ENCODE measurements at regions not wholly inside any gene's neighbourhood (a gene's known extent, or its start where the extent isn't known, plus 50 kb on each side); places are given as distances from the start of the nearest gene placed in this dataset.

DNA sequence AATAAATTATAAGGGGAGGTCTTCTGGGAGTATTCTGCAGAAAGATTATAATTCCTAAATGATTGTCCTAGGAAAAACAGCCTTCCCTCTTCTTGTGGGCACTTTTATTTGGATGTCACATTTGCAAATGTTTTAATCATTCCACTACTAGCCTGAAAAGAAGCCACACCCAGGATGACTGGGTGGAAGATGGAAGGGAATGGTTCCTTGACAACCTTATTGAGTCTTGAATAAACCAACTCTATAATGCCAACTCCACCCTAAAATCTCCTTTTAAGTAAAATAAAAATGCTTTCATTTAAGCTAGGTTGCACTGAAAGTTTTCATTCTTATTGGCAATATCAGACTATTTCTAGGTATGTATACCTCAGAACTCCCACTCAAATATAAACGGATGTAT lies 494.6 kb downstream of the RFC3 start:
- Histone ChIP-seq H3K4me3 (ENCODE audit: insufficient read depth, low read length) (no peak overlapping the region), H3K27ac (ENCODE audit: low read depth, low read length) (no peak overlapping the region), H3K27me3 (ENCODE audit: insufficient read depth, low read length) (no peaks in the 10 kb centered on the region), H3K36me3 (ENCODE audit: insufficient read depth, low read length) (no peaks in the 10 kb centered on the region), H3K4me2 (ENCODE audit: insufficient read depth, low read length) (no peak overlapping the region), H3K79me2 (ENCODE audit: insufficient read depth, low read length) (no peaks in the 10 kb centered on the region), H3K9me3 (ENCODE audit: low read depth, low read length) (no peaks in the 10 kb centered on the region), H4K20me1 (ENCODE audit: insufficient read depth, low read length) (no peaks in the 10 kb centered on the region), H3K4me1 (ENCODE audit: insufficient read depth, low read length) (no peaks in the 10 kb centered on the region), H2AFZ (ENCODE audit: low read length) (no peak overlapping the region)
- TF ChIP-seq, protein P1, sequence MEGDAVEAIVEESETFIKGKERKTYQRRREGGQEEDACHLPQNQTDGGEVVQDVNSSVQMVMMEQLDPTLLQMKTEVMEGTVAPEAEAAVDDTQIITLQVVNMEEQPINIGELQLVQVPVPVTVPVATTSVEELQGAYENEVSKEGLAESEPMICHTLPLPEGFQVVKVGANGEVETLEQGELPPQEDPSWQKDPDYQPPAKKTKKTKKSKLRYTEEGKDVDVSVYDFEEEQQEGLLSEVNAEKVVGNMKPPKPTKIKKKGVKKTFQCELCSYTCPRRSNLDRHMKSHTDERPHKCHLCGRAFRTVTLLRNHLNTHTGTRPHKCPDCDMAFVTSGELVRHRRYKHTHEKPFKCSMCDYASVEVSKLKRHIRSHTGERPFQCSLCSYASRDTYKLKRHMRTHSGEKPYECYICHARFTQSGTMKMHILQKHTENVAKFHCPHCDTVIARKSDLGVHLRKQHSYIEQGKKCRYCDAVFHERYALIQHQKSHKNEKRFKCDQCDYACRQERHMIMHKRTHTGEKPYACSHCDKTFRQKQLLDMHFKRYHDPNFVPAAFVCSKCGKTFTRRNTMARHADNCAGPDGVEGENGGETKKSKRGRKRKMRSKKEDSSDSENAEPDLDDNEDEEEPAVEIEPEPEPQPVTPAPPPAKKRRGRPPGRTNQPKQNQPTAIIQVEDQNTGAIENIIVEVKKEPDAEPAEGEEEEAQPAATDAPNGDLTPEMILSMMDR (IDR thresholded peaks at IDR 0.05; ENCODE audit: extremely low read depth, low read depth, low read length): no peak
- peak; percentile 75 for DNase-seq (ENCODE audit: insufficient read length, low spot score, missing footprints)

DNA sequence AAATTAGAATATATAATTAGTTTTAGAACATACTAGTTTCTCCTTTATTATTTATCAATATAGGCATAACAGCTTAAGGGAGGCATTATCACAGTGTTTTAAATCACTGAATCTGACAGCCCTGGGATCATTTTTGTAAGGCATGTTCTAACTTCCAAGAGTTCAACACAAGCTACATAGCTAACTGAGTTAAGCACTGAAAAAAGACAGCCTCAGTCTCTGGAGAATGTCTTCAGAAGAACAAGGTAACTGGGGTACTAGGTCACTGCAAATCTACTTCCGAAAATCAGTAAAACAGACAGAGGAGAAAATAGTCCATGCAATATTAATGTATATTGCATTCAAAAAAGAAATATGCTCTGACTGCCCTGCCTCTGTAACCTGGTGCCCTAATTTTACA lies 502.1 kb downstream of the RFC3 start:
- Histone ChIP-seq H3K36me3 (ENCODE audit: insufficient read depth, low read length) (no peaks in the 10 kb centered on the region), H2AFZ (ENCODE audit: low read length) (no peak overlapping the region), H3K27ac (ENCODE audit: low read depth, low read length) (no peak overlapping the region), H3K4me1 (ENCODE audit: insufficient read depth, low read length) (no peaks in the 10 kb centered on the region), H3K4me3 (ENCODE audit: insufficient read depth, low read length) (no peak overlapping the region), H3K27me3 (ENCODE audit: insufficient read depth, low read length) (no peaks in the 10 kb centered on the region), H3K9me3 (ENCODE audit: low read depth, low read length) (no peaks in the 10 kb centered on the region), H4K20me1 (ENCODE audit: insufficient read depth, low read length) (no peaks in the 10 kb centered on the region), H3K79me2 (ENCODE audit: insufficient read depth, low read length) (no peaks in the 10 kb centered on the region), H3K4me2 (ENCODE audit: insufficient read depth, low read length) (no peak overlapping the region)
- TF ChIP-seq, protein P1 (IDR thresholded peaks at IDR 0.05; ENCODE audit: extremely low read depth, low read depth, low read length): no peak
- DNase-seq (ENCODE audit: insufficient read length, low spot score, missing footprints): no peak

- Histone ChIP-seq H3K36me3 (ENCODE audit: insufficient read depth, low read length) (no peaks in the 10 kb centered on the region), H4K20me1 (ENCODE audit: insufficient read depth, low read length) (no peaks in the 10 kb centered on the region), H3K4me1 (ENCODE audit: insufficient read depth, low read length) (no peaks in the 10 kb centered on the region), H3K9me3 (ENCODE audit: low read depth, low read length) (no peaks in the 10 kb centered on the region), H3K4me3 (ENCODE audit: insufficient read depth, low read length) (no peak overlapping the region), H3K4me2 (ENCODE audit: insufficient read depth, low read length) (no peak overlapping the region), H2AFZ (ENCODE audit: low read length) (no peak overlapping the region), H3K27me3 (ENCODE audit: insufficient read depth, low read length) (no peaks in the 10 kb centered on the region), H3K27ac (ENCODE audit: low read depth, low read length) (no peak overlapping the region), H3K79me2 (ENCODE audit: insufficient read depth, low read length) (no peaks in the 10 kb centered on the region)
- TF ChIP-seq, protein P1 (IDR thresholded peaks at IDR 0.05; ENCODE audit: extremely low read depth, low read depth, low read length): no peak
- DNase-seq (ENCODE audit: insufficient read length, low spot score, missing footprints): no peak
Measured at GRCh38 chr13:34322014-34322742, 504.2 kb downstream of the RFC3 start.

GRCh38 chr13:34322743-34323074 lies 504.8 kb downstream of the RFC3 start:
- no peaks in the 10 kb centered on the region for H3K4me1 ChIP-seq (ENCODE audit: insufficient read depth, low read length)
- no peak overlapping the region for H3K27ac ChIP-seq (ENCODE audit: low read depth, low read length)
- H3K36me3 ChIP-seq (ENCODE audit: insufficient read depth, low read length): no peaks in the 10 kb centered on the region
- no peaks in the 10 kb centered on the region for H3K79me2 ChIP-seq (ENCODE audit: insufficient read depth, low read length)
- H3K9me3 ChIP-seq (ENCODE audit: low read depth, low read length): no peaks in the 10 kb centered on the region
- no peaks in the 10 kb centered on the region for H4K20me1 ChIP-seq (ENCODE audit: insufficient read depth, low read length)
- TF ChIP-seq, protein P1 (IDR thresholded peaks at IDR 0.05; ENCODE audit: extremely low read depth, low read depth, low read length): no peak
- H3K4me3 ChIP-seq (ENCODE audit: insufficient read depth, low read length): no peak overlapping the region
- H2AFZ ChIP-seq (ENCODE audit: low read length): no peak overlapping the region
- no peak overlapping the region for H3K4me2 ChIP-seq (ENCODE audit: insufficient read depth, low read length)
- peak; percentile 0 for DNase-seq (ENCODE audit: insufficient read length, low spot score, missing footprints)
- no peaks in the 10 kb centered on the region for H3K27me3 ChIP-seq (ENCODE audit: insufficient read depth, low read length)
